ENCODE measurements at regions not wholly inside any gene's neighbourhood (a gene's known extent, or its start where the extent isn't known, plus 50 kb on each side); places are given as distances from the start of the nearest gene placed in this dataset.
"Not testable (repeated sequence)": the region's sequence is repeated elsewhere in the genome, so short reads cannot be mapped to it uniquely, and the experiment has no call there.

GRCh38 chr5:122669709-122670108 is 105.2 kb upstream of the SNX2 start:
- not testable (repeated sequence) for DNase-seq (ENCODE audit: low read depth)

- DNase-seq (ENCODE audit: low read depth) = no peak
These were observed 101.5 kb upstream of the SNX2 start for GRCh38 chr5:122673343-122673742.

GRCh38 chr5:122674385-122674784 is 100.5 kb upstream of the SNX2 start:
- DNase-seq (ENCODE audit: low read depth) = no peak

- no peak for DNase-seq (ENCODE audit: low read depth)
These were observed 94.1 kb upstream of the SNX2 start for GRCh38 chr5:122680623-122681350.

- no peak for DNase-seq (ENCODE audit: low read depth)
These were observed 91.2 kb upstream of the SNX2 start for GRCh38 chr5:122683631-122684030.

- DNase-seq (ENCODE audit: low read depth) = no peak
These were observed 84.6 kb upstream of the SNX2 start for GRCh38 chr5:122690266-122690665.

- DNase-seq (ENCODE audit: low read depth) = no peak
These were observed 82.9 kb upstream of the SNX2 start for GRCh38 chr5:122691931-122692330.

- DNase-seq (ENCODE audit: low read depth) = no peak
These were observed 80.9 kb upstream of the SNX2 start for GRCh38 chr5:122693963-122694362.

- peak; percentile 35 for DNase-seq (ENCODE audit: low read depth)
These were observed 80.0 kb upstream of the SNX2 start for GRCh38 chr5:122694884-122695283.

- DNase-seq (ENCODE audit: low read depth) = not testable (repeated sequence)
These were observed 78.1 kb upstream of the SNX2 start for GRCh38 chr5:122696735-122697134.

- no peak for DNase-seq (ENCODE audit: low read depth)
These were observed 77.7 kb upstream of the SNX2 start for GRCh38 chr5:122697191-122697590.

- no peak for DNase-seq (ENCODE audit: low read depth)
These were observed 75.7 kb upstream of the SNX2 start for GRCh38 chr5:122699201-122699600.

- no peak for DNase-seq (ENCODE audit: low read depth)
These were observed 73.0 kb upstream of the SNX2 start for GRCh38 chr5:122701640-122702523.

- DNase-seq (ENCODE audit: low read depth) = no peak
These were observed 72.4 kb upstream of the SNX2 start for GRCh38 chr5:122702524-122702875.

GRCh38 chr5:122703203-122703602 is 71.7 kb upstream of the SNX2 start:
- DNase-seq (ENCODE audit: low read depth) = no peak

GRCh38 chr5:122704247-122705036 is 70.4 kb upstream of the SNX2 start:
- DNase-seq (ENCODE audit: low read depth) = peak; percentile 59

GRCh38 chr5:122705851-122706250 is 69.0 kb upstream of the SNX2 start:
- DNase-seq (ENCODE audit: low read depth) = no peak

GRCh38 chr5:122707796-122708195 is 67.1 kb upstream of the SNX2 start:
- DNase-seq (ENCODE audit: low read depth) = no peak

GRCh38 chr5:122713041-122713440 is 61.8 kb upstream of the SNX2 start:
- DNase-seq (ENCODE audit: low read depth) = no peak

- DNase-seq (ENCODE audit: low read depth) = peak; percentile 67
These were observed 59.8 kb upstream of the SNX2 start for GRCh38 chr5:122715095-122715494.

- no peak for DNase-seq (ENCODE audit: low read depth)
These were observed 56.3 kb upstream of the SNX2 start for GRCh38 chr5:122718611-122719010.

GRCh38 chr5:122719991-122720746 is 54.7 kb upstream of the SNX2 start:
- DNase-seq (ENCODE audit: low read depth) = no peak
